Endothelial cell of umbilical vein (primary cell): ENCODE measurements at regions not wholly inside any gene's neighbourhood (a gene's known extent, or its start where the extent isn't known, plus 50 kb on each side); places are given as distances from the start of the nearest gene placed in this dataset.

Experiments used
- BruUV-seq: library from RNA; stranded (reverse); fragments of 400-500 nt; replicated peaks from 2 replicates; lab custom pipeline; 2021; lab: Mats Ljungman, UMichigan
- CTCF ChIA-PET: fragments of 300-600, 350-600 bp; sonication (Branson Sonifier 250); formaldehyde crosslinking; loops from one replicate; lab custom pipeline; 2021; ENCODE audit warnings: antibody characterized with exemption, inconsistent platforms; lab: Charles Lee
- POLR2A ChIA-PET: fragments of 300-600, 350-600 bp; sonication (Branson Sonifier 250); formaldehyde crosslinking; loops from one replicate; lab custom pipeline; 2021; ENCODE audit warnings: antibody characterized with exemption, inconsistent platforms; lab: Charles Lee
- DNase-seq: peaks from one replicate; pipeline ENCODE4 v3.0.0-alpha.2; 2011; ENCODE audit warnings: low read depth, low spot score
- FAIRE-seq: peaks from 2 replicates; lab custom pipeline; 2011; peaks lifted over from hg19 to GRCh38; lab: Jason Lieb, UNC
- H2AFZ ChIP-seq: 2 replicates; pipeline ENCODE4 v1.6.0; 2012; ENCODE audit warnings: low read depth, low read length, control low read depth, inconsistent platforms
- H3K27ac ChIP-seq: 2 replicates; pipeline ENCODE4 v1.5.1; 2011; ENCODE audit warnings: low read depth, mild to moderate bottlenecking, control low read depth, low read length, moderate library complexity; ENCODE audit not compliant: insufficient read depth
- H3K27me3 ChIP-seq, 2 experiments: 2 replicates each; pipeline versions ENCODE4 v1.6.0 to v1.6.1; 2011; ENCODE audit warnings: low read length in 2 of 2, mixed read lengths in 1 of 2; ENCODE audit not compliant: control insufficient read depth in 2 of 2, insufficient read depth in 2 of 2
- H3K36me3 ChIP-seq, 2 experiments: 2 replicates in 1 of 2; 3 replicates in 1 of 2; pipeline ENCODE4 v1.5.1; 2011; ENCODE audit warnings: low read length in 2 of 2, mild to moderate bottlenecking in 1 of 2, moderate library complexity in 1 of 2; ENCODE audit not compliant: control insufficient read depth in 2 of 2, insufficient read depth in 2 of 2; ENCODE audit errors: extremely low read depth in 1 of 2
- H3K4me1 ChIP-seq: 3 replicates; pipeline ENCODE4 v1.5.1; 2011; ENCODE audit warnings: mild to moderate bottlenecking, low read length; ENCODE audit not compliant: control insufficient read depth, insufficient read depth; ENCODE audit errors: extremely low read depth
- H3K4me2 ChIP-seq: 2 replicates; pipeline ENCODE4 v1.6.1; 2011; ENCODE audit warnings: low read length, control low read depth, mixed read lengths; ENCODE audit not compliant: insufficient read depth
- H3K4me3 ChIP-seq, 3 experiments: fragments of 200-600 bp in 1 of 3; sonication (generic), shearing (Covaris generic) in 1 of 3; replicated peaks in 1 of 3; 2 replicates each; pipeline ENCODE4 v1.5.1; 2011 to 2016; ENCODE audit warnings: control low read depth in 3 of 3, low read length in 3 of 3, mild to moderate bottlenecking in 2 of 3, inconsistent platforms in 1 of 3, low read depth in 1 of 3, moderate library complexity in 1 of 3; ENCODE audit not compliant: insufficient read depth in 1 of 3
- H3K79me2 ChIP-seq: 2 replicates; pipeline ENCODE4 v1.6.0; 2012; ENCODE audit warnings: low read length, inconsistent platforms; ENCODE audit not compliant: control insufficient read depth, insufficient read depth
- H3K9ac ChIP-seq: replicated peaks from 2 replicates; pipeline ENCODE3; 2011; ENCODE audit warnings: low read length, control low read depth; ENCODE audit not compliant: insufficient read depth; ENCODE audit errors: extremely low read depth
- H3K9me1 ChIP-seq: replicated peaks from 3 replicates; pipeline ENCODE4 v1.6.0; 2011; ENCODE audit warnings: mild to moderate bottlenecking, low read length; ENCODE audit not compliant: control insufficient read depth, insufficient read depth; ENCODE audit errors: extremely low read depth
- H3K9me3 ChIP-seq: replicated peaks from 2 replicates; pipeline ENCODE4 v1.5.1; 2012; ENCODE audit warnings: low read length, inconsistent platforms; ENCODE audit not compliant: control insufficient read depth, insufficient read depth
- H4K20me1 ChIP-seq: replicated peaks from 2 replicates; pipeline ENCODE3; 2011; ENCODE audit warnings: mild to moderate bottlenecking, low read length; ENCODE audit not compliant: control insufficient read depth, insufficient read depth; ENCODE audit errors: extremely low read depth
- CTCF ChIP-seq, 2 donors: IDR thresholded peaks; 1 replicate in 1 of 2; 2 replicates in 1 of 2; pipeline ENCODE4 v1.5.1; 2011; ENCODE audit warnings: low read length in 2 of 2, mild to moderate bottlenecking in 2 of 2, moderate library complexity in 2 of 2, control low read depth in 1 of 2, inconsistent platforms in 1 of 2, low read depth in 1 of 2; ENCODE audit not compliant: insufficient read depth in 1 of 2; ENCODE audit errors: extremely low read depth in 1 of 2
- EZH2 ChIP-seq: IDR thresholded peaks from 2 replicates; pipeline ENCODE4 v1.6.1; 2012; ENCODE audit warnings: borderline replicate concordance, low read depth, mild to moderate bottlenecking, moderate library complexity, low read length, inconsistent platforms; ENCODE audit not compliant: severe bottlenecking
- FOS ChIP-seq: IDR thresholded peaks from 2 replicates; pipeline ENCODE4 v1.6.1; 2011; ENCODE audit warnings: mild to moderate bottlenecking, low read length, moderate library complexity, borderline replicate concordance; ENCODE audit not compliant: insufficient read depth
- GATA2 ChIP-seq: IDR thresholded peaks from 2 replicates; pipeline ENCODE4 v1.7.0; 2011; ENCODE audit warnings: low read depth, mild to moderate bottlenecking, moderate library complexity, mixed read lengths, low read length; ENCODE audit not compliant: insufficient read length, insufficient read depth
- JUN ChIP-seq: IDR thresholded peaks from 2 replicates; pipeline ENCODE4 v1.6.1; 2011; ENCODE audit warnings: borderline replicate concordance, low read depth; ENCODE audit not compliant: insufficient read length, insufficient read depth
- MAX ChIP-seq: IDR thresholded peaks from 2 replicates; pipeline ENCODE4 v1.6.1; 2011; ENCODE audit not compliant: insufficient read depth, insufficient read length
- MYC ChIP-seq: IDR thresholded peaks from one replicate; pipeline ENCODE4 v1.6.1; 2011; ENCODE audit warnings: mild to moderate bottlenecking, low read depth, low read length
- POLR2A ChIP-seq: IDR thresholded peaks from 2 replicates; pipeline ENCODE4 v1.6.1; 2012; ENCODE audit warnings: low read depth, mild to moderate bottlenecking, control low read depth, low read length
- POLR2AphosphoS5 ChIP-seq: IDR thresholded peaks from 2 replicates; pipeline ENCODE4 v1.6.1; 2012; ENCODE audit warnings: low read depth, mild to moderate bottlenecking, control low read depth, low read length, moderate library complexity; ENCODE audit not compliant: insufficient read depth
- dilution Hi-C: fragments of 300-500 bp; cut with MboI; formaldehyde crosslinking; loops from one replicate; pipeline ENCODE4 v1.15.0; 2019; ENCODE audit warnings: low sequenced_read_pairs; ENCODE audit not compliant: extremely low pct_ligation_motif_present
- intact Hi-C: fragments of 100-400 bp; cut with micrococcal nuclease; formaldehyde crosslinking; loops from one replicate; pipeline ENCODE4 v1.10.0; 2022

GRCh38 chr13:110815471-110816204, 99.2 kb downstream of the ANKRD10 start:
- ChIA-PET CTCF (interaction anchor here (0.8 to 1.4 kb wide), 2 partner anchors 9 to 54 kb away, joined by 3 to 4 read pairs; no protein-coding TSS in a partner anchor), POLR2A (interaction anchor here (0.7 to 1.7 kb wide), 2 partner anchors 100 to 342 kb away, joined by 5 to 6 read pairs; no protein-coding TSS in a partner anchor)
- Histone ChIP-seq H3K36me3 (no peaks in the 10 kb centered on the region), H3K27ac (no peak overlapping the region), H3K27me3 (peaks cover 16 to 25% of the 10 kb centered on the region in 2 experiments), H3K9ac (no peak overlapping the region), H3K4me1 (no peaks in the 10 kb centered on the region), H3K9me3 (no peaks in the 10 kb centered on the region), H3K4me3 (no peak overlapping the region), H3K4me2 (no peak overlapping the region), H3K79me2 (no peaks in the 10 kb centered on the region), H3K9me1 (no peaks in the 10 kb centered on the region), H4K20me1 (no peaks in the 10 kb centered on the region), H2AFZ (no peak overlapping the region)
- intact Hi-C loops (loop anchor here (5.0 kb wide), 1 partner anchor 358 kb away; no protein-coding TSS in a partner anchor), dilution Hi-C loops (no loop called here)
- FAIRE-seq (no peak), DNase-seq (no peak)
- TF ChIP-seq MAX = no peak
- BruUV-seq = no TSS peak

GRCh38 chr13:110816500-110816899, 98.4 kb downstream of the ANKRD10 start:
- DNase-seq = no peak
- Histone ChIP-seq H2AFZ (no peak overlapping the region), H3K27me3 (peaks cover 7 to 16% of the 10 kb centered on the region in 2 experiments), H3K4me1 (no peaks in the 10 kb centered on the region), H3K4me3 (no peak overlapping the region), H3K9ac (no peak overlapping the region), H3K27ac (no peak overlapping the region), H3K79me2 (no peaks in the 10 kb centered on the region), H3K36me3 (no peaks in the 10 kb centered on the region), H3K9me1 (no peaks in the 10 kb centered on the region), H4K20me1 (no peaks in the 10 kb centered on the region), H3K4me2 (no peak overlapping the region), H3K9me3 (no peaks in the 10 kb centered on the region)
- TF ChIP-seq POLR2A (no peak), EZH2 (no peak), GATA2 (no peak), POLR2AphosphoS5 (no peak), MAX (no peak), JUN (no peak), FOS (no peak), CTCF (IDR thresholded peaks at IDR 0.05; ENCODE audit: extremely low read depth in 1 of 2, insufficient read depth in 1 of 2, low read depth in 1 of 2, low read length in 2 of 2) (no peak), MYC (no peak)
- ChIA-PET POLR2A (interaction anchor here (1.7 kb wide), 1 partner anchor 101 kb away, joined by 6 read pairs; no protein-coding TSS in a partner anchor), CTCF (interaction anchor here (0.8 to 3.0 kb wide), 3 partner anchors 10 to 223 kb away, joined by 3 to 22 read pairs (median 4); no protein-coding TSS in a partner anchor)
- intact Hi-C loops (loop anchor here (5.0 kb wide), 1 partner anchor 359 kb away; no protein-coding TSS in a partner anchor), dilution Hi-C loops (no loop called here)
- BruUV-seq = no TSS peak
- FAIRE-seq = no peak
